ENCODE measurements at regions not wholly inside any gene's neighbourhood (a gene's known extent, or its start where the extent isn't known, plus 50 kb on each side); places are given as distances from the start of the nearest gene placed in this dataset.
"Not testable (repeated sequence)": the region's sequence is repeated elsewhere in the genome, so short reads cannot be mapped to it uniquely, and the experiment has no call there.

DNA sequence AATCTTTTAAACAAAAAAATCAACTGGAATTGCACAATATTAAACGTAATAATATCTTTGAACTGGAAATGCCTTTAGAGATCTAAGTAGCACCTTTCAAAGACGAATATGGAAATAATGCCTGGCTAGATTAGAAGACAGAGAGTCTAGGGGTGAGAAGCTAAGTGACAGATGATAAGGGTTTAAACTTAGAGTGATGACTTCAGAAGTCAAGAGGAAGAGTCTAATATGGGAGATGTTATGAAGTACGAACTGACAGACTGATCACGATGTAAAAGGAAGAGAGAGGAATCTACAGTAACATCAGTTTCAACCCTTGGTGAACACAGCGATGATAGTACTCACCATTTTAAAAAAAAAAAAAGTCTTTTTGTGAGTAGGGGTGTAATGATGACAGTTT lies 57.9 kb downstream of the HINT1 start:
- DNase-seq (ENCODE audit: low read depth in 1 of 2, low spot score in 1 of 2), result no peak

- DNase-seq (ENCODE audit: low read depth in 1 of 2, low spot score in 1 of 2), result no peak
Observed at GRCh38 chr5:131104169-131104808, 60.8 kb downstream of the HINT1 start.

- no peak for DNase-seq (ENCODE audit: low read depth in 1 of 2, low spot score in 1 of 2)
Observed at GRCh38 chr5:131096774-131097710, 68.0 kb downstream of the HINT1 start.

DNA sequence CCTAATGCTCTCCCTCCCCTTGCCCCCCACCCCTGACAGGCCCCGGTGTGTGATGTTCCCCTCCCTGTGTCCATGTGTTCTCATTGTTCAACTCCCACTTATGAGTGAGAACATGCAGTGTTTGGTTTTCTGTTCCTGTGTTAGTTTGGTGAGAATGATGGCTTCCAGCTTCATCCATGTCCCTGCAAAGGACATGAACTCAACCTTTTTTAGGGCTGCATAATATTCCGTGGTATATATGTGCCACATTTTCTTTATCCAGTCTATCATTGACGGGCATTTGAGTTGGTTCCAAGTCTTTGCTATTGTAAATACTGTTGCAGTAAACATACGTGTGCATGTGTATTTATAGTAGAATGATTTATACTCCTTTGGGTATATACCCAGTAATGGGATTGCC lies 69.5 kb downstream of the HINT1 start:
- not testable (repeated sequence) for DNase-seq (ENCODE audit: low read depth in 1 of 2, low spot score in 1 of 2)

DNA sequence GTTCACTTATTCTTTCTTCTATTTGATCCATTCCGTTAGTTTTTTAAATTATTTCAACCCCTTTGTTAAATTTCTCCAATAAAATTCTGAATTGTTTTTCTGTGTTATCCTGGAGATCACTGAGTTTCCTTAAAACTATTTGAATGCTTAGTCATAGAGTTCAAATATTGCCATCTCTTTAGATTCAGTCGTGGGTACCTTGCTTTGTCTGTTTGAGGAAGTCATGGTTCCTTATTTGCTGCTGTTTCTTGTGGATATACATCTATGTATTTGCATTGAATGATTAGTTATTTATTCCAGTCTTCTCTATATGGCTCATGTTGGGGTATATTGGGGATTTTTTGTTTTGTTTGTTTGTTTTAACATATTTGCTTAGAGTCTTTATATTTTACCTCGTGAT lies 80.6 kb downstream of the HINT1 start:
- no peak for DNase-seq (ENCODE audit: low read depth in 1 of 2, low spot score in 1 of 2)

GRCh38 chr5:131081913-131082488 lies 83.1 kb downstream of the HINT1 start:
- DNase-seq (ENCODE audit: low read depth in 1 of 2, low spot score in 1 of 2), result no peak

DNA sequence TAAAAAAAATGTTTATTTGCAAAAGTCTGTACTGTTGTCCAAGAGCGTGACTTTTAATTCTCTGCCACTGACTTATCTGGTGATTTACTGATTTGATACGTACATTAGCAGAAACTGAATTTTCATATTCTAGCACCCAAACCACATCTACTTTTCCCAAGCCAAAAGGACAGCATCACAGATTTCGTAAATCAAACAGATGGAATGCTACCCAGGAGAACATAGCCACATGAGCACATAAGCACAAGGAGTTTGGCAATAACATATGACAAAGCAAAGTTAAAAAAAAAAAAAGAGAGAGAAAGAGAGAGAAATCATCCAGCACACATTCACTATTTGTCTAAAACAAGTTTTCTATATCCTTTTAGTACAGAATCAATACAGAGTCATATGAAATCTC lies 83.7 kb downstream of the HINT1 start:
- no peak for DNase-seq (ENCODE audit: low read depth in 1 of 2, low spot score in 1 of 2)

DNA sequence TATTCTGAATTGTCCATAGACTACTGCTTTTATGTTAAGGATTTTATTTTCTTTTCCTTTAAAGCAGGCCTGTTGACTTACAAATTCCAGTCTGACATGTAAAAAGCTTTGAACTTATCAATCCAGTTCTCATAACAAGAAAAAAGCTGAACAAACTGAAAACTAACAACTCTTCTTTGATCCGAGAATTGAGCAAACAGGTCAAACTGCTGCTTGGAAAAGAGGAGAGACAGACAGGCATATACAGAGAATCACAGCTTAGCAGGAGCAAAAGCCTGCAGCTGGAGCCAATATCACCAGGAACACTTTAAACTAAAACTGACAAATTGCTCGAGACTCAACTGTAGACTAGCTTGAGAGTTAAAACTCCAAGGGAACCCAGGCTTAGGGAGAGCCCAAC lies 85.8 kb downstream of the HINT1 start:
- DNase-seq (ENCODE audit: low read depth in 1 of 2, low spot score in 1 of 2), result no peak

GRCh38 chr5:131068893-131069643 lies 96.0 kb downstream of the HINT1 start:
- DNase-seq (ENCODE audit: low read depth in 1 of 2, low spot score in 1 of 2), result peak; percentile 13 to 38

DNA sequence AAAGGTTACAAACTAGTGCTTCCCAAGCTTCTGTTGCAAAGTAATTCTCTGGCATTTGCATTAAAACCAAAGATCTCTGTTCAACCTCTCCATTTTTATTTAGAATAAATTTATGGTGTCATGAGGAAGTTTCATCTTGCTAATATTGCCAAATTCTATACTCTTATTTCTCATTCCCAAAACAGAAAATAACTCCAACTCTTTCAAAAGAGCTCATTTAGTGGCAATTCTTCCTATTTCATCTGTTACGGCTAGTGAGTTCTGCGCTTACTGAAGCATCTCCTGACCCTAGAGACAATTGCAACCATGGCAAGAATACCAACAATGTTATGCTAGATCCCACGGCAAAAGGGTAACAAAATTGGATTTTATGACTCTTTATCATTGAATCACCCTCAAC lies 97.0 kb downstream of the HINT1 start:
- DNase-seq (ENCODE audit: low read depth in 1 of 2, low spot score in 1 of 2), result no peak

GRCh38 chr5:131067636-131068035 lies 97.4 kb downstream of the HINT1 start:
- no peak for DNase-seq (ENCODE audit: low read depth in 1 of 2, low spot score in 1 of 2)

DNA sequence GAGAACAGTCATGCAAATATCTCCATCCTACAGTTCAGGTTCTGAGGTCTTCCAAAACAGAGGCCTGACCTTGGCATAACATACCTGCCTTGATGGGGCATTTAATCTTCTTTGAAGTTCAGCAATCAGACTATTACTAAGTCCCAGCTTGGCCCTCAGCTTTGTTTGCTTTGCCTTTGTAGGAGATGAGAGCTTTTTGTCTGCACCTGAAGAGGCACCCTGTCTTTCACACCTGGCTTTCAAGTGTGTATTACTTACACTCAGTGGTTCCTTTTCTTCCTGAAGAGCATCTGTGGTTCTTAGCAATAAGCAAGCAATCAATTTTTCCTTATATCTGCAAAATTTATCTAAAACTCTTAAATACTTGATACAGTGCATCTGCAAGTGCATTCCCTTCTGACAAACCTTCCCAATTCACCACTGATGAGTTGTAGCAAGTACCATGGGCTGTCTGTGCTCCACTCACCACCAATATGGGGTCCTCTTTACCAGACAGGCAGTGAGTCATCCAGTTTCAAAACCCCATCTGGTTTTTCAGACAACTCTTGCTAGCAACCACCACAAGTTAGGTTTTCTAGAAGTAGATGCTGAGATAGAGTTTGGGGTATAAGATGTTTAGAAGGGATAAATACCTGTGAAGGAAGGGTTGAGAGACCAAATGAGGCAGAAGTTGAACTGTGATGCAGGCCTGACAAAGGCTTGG lies 100.2 kb downstream of the HINT1 start:
- no peak for DNase-seq (ENCODE audit: low read depth in 1 of 2, low spot score in 1 of 2)

- no peak for DNase-seq (ENCODE audit: low read depth in 1 of 2, low spot score in 1 of 2)
Observed at GRCh38 chr5:131042021-131042789, 122.9 kb downstream of the HINT1 start.

DNA sequence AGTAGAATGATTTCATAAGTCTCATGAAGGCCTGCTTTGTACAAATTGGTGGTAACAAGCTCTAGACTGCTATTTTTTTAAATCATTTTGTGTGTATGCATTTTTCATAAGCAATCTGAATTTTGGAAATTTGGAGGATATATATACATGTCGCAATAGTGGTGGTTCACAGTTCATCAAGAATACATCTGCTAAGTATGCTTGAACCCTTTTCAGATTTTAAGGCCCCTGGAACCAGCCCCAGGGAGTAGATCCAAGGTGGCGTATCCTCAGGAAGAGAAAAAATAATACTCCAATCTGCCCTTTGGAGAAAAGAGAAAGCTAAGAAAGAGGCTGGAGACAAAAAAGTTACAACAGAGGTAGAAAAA lies 141.6 kb downstream of the HINT1 start:
- DNase-seq (ENCODE audit: low read depth in 1 of 2, low spot score in 1 of 2), result no peak

GRCh38 chr5:131022811-131023497 lies 142.1 kb downstream of the HINT1 start:
- no peak for DNase-seq (ENCODE audit: low read depth in 1 of 2, low spot score in 1 of 2)

DNA sequence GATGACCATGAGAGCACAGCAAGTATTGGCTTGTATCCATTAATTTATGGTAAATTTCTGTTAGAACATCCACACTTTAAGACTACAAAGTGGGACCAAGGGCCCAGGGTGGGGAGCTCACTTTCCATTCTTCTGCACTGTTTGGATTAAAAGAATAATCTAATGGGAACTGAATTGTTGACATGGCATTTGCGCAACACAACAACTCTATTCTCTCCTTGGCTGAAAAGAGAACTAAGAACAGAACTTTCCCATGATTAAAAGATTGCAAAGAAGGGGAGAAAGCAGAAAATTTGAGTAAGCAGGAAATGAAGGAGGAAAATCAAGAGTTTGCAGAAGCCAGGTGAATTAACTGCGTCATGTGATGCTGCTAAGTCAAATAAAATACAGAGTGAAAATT lies 143.4 kb downstream of the HINT1 start:
- DNase-seq (ENCODE audit: low read depth in 1 of 2, low spot score in 1 of 2), result no peak

DNA sequence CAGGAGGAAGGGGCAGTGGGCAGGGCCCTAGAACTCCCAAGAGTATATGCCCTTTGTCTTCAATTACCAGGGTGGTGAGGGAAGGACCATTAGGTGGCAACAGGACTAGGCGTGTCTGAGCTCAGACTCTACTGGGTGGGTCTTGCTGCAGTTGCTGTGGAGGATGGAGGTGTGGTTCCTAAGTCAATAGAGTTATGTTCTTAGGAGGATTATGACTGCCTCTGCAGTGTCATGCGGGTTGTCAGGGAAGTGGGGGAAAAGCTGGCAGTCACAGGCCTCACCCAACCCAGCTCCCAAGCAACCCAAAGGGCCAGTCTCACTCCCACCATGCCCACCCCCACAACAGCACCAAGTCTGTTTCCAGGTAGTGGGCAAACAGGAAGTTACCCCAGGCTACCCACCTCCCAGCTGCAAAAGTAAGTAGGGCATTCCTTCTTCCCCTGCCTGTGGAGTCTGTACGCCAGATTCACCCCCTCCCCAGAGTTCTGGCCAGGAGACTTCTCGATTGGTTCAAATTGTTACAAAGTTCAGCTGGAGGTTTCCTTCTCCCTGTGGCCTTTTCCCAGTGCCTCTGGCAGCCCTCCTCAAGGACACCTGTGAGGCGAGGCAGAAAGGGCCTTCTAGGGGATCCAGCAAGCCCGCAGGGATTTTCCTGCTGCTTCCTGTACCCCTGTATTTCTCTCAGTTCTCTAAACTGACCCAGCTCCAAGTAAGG lies 145.3 kb downstream of the HINT1 start:
- no peak for DNase-seq (ENCODE audit: low read depth in 1 of 2, low spot score in 1 of 2)

DNA sequence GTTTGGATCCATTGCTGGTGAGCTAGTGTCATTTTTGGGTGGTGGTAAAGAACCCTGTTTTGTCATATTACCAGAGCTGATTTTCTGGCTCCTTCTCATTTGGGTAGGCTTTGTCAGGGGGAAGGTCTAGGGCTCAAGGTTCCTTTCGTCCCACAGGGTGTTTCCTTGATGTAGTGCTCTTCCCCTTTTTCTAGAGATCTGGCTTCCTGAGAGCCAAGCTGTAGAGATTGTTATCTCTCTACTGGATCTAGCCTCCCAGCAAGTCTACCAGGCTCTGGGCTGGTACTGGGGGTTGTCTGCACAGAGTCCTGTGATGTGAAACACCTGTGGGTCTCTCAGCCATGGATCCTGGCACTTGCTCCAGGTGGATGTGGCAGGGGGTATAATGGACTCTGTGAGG lies 145.9 kb downstream of the HINT1 start:
- DNase-seq (ENCODE audit: low read depth in 1 of 2, low spot score in 1 of 2), result no peak

GRCh38 chr5:131008329-131008728 lies 156.7 kb downstream of the HINT1 start:
- DNase-seq (ENCODE audit: low read depth in 1 of 2, low spot score in 1 of 2), result no peak

Measured in activated CD4-positive, alpha-beta T cell treated with anti-CD3 and anti-CD28 coated beads, Interleukin-2, amount 50 U/mL, for 24 hours (primary cell).